ENCODE measurements at regions not wholly inside any gene's neighbourhood (a gene's known extent, or its start where the extent isn't known, plus 50 kb on each side); places are given as distances from the start of the nearest gene placed in this dataset.
A peak's percentile ranks its signal among the peaks of the same experiment; 100 is the strongest.

GRCh38 chr20:39264506-39265172 is 302.5 kb downstream of the DHX35 start:
- TF ChIP-seq CTCF (conservative IDR thresholded peaks at IDR 0.05 in 1 of 2, IDR thresholded peaks at IDR 0.05 in 1 of 2; ENCODE audit: extremely low read depth in 1 of 2, insufficient read depth in 1 of 2, low read depth in 1 of 2, low read length in 2 of 2) (peak; percentile 92 to 97), EZH2 (IDR thresholded peaks at IDR 0.05; ENCODE audit: borderline replicate concordance, low read length) (no peak)
